ENCODE measurements at regions not wholly inside any gene's neighbourhood (a gene's known extent, or its start where the extent isn't known, plus 50 kb on each side); places are given as distances from the start of the nearest gene placed in this dataset.

DNA sequence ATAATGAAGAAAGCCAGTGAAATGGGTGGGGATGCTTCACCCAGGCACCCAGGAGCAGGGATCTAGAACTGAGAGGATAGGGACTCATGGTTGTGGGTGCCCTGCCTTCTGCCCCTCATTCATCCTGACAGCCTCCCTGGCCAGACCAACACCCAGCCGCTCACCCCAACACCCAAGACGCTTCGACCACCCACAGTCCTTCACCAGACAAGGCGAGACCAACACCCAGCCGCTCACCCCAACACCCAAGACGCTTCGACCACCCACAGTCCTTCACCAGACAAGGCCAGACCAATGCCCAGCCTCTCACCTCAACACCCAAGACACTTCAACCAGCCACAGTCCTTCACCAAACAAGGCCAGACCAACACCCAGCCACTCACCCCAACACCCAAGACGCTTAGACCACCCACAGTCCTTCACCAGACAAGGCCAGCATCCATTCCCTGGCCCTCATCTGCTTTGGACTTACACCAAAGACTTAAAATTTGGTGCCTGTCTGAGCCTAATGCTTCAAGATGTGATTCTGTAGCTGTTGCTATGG lies 131.5 kb downstream of the ANKRD60 start:
- TF ChIP-seq, protein P1, sequence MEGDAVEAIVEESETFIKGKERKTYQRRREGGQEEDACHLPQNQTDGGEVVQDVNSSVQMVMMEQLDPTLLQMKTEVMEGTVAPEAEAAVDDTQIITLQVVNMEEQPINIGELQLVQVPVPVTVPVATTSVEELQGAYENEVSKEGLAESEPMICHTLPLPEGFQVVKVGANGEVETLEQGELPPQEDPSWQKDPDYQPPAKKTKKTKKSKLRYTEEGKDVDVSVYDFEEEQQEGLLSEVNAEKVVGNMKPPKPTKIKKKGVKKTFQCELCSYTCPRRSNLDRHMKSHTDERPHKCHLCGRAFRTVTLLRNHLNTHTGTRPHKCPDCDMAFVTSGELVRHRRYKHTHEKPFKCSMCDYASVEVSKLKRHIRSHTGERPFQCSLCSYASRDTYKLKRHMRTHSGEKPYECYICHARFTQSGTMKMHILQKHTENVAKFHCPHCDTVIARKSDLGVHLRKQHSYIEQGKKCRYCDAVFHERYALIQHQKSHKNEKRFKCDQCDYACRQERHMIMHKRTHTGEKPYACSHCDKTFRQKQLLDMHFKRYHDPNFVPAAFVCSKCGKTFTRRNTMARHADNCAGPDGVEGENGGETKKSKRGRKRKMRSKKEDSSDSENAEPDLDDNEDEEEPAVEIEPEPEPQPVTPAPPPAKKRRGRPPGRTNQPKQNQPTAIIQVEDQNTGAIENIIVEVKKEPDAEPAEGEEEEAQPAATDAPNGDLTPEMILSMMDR (conservative IDR thresholded peaks at IDR 0.05; ENCODE audit: low read length) = no peak
- TF ChIP-seq EZH2phosphoT487 (IDR thresholded peaks at IDR 0.05; ENCODE audit: borderline replicate concordance, low read depth, low read length) = no peak

All from OCI-LY7 (cell line).